Peyer's patch (tissue), 4 donors: ENCODE measurements at regions not wholly inside any gene's neighbourhood (a gene's known extent, or its start where the extent isn't known, plus 50 kb on each side); places are given as distances from the start of the nearest gene placed in this dataset.

ENCODE experiments used
- CTCF ChIP-seq, 6 experiments: fragments of 450-650 bp in 4 of 6; fragments of 200-600 bp in 2 of 6; sonication (generic) in 1 of 6; IDR thresholded peaks; one replicate each; pipeline ENCODE4 v1.5.1; 2017 to 2019; ENCODE audit warnings: antibody characterized with exemption in 6 of 6, mild to moderate bottlenecking in 3 of 6, moderate library complexity in 1 of 6
- POLR2A ChIP-seq, 2 donors: fragments of 450-650 bp; IDR thresholded peaks; one replicate each; pipeline ENCODE4 v1.5.1; 2017; ENCODE audit warnings: antibody characterized with exemption in 2 of 2, mild to moderate bottlenecking in 2 of 2, moderate library complexity in 2 of 2

DNA sequence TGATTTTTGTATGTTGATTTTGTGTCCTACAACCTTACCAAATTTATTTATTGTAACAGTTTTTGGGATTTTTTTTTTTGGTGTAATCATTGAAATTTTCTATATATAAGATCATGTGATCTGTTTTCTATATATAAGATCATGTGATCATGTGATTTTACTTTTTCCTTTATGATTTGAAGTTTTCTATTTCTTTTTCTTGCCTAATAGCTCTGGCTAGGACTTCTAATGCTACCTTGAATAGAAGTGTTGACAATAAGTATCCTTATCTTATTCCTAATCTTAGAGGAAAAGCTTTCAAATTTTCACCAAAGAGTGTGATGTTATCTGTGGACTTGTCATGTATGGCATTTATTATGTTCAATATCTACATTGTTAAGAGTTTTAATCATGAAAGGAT, 69.7 kb downstream of the TNFAIP3 start:
- TF ChIP-seq CTCF (IDR thresholded peaks at IDR 0.05) (no peak), POLR2A (IDR thresholded peaks at IDR 0.05) (no peak)
